AG09309 (cell line): ENCODE measurements at regions not wholly inside any gene's neighbourhood (a gene's known extent, or its start where the extent isn't known, plus 50 kb on each side); places are given as distances from the start of the nearest gene placed in this dataset.

Experiments
- DNase-seq: peaks from one replicate; pipeline ENCODE4 v3.0.0-alpha.2; 2010; ENCODE audit warnings: low read depth
- H3K4me3 ChIP-seq: 2 replicates; pipeline ENCODE4 v1.5.1; 2011; ENCODE audit warnings: mild to moderate bottlenecking, low read depth, low read length, moderate library complexity; ENCODE audit not compliant: control insufficient read depth
- TF ChIP-seq, protein P1 (sequence below): IDR thresholded peaks from 2 replicates; pipeline ENCODE4 v1.5.1; 2011; ENCODE audit warnings: mild to moderate bottlenecking, low read depth, low read length, inconsistent platforms; ENCODE audit not compliant: insufficient read depth, control insufficient read depth; ENCODE audit errors: missing control alignments

DNA sequence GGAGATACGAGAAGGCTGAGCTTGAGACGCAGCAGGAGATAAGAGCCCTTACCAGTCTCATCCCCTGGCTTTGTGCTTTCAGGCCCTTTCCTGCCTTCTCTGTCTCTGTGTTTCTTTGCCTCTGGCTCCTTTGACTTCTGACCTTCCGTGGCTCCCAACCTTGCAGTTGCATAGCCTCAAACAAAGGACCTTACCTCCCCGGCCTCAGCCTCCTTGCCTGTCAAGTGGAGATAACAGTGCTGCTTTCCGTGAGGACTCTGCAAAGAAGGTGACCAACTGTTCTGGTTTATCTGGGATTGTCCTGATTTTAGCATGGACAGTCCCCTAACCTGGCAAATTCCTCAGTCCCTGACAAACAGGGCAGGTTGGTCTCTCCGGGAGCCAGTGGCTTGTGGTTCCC is 287.8 kb upstream of the MVB12B start:
- DNase-seq: no peak
- TF ChIP-seq, protein P1, sequence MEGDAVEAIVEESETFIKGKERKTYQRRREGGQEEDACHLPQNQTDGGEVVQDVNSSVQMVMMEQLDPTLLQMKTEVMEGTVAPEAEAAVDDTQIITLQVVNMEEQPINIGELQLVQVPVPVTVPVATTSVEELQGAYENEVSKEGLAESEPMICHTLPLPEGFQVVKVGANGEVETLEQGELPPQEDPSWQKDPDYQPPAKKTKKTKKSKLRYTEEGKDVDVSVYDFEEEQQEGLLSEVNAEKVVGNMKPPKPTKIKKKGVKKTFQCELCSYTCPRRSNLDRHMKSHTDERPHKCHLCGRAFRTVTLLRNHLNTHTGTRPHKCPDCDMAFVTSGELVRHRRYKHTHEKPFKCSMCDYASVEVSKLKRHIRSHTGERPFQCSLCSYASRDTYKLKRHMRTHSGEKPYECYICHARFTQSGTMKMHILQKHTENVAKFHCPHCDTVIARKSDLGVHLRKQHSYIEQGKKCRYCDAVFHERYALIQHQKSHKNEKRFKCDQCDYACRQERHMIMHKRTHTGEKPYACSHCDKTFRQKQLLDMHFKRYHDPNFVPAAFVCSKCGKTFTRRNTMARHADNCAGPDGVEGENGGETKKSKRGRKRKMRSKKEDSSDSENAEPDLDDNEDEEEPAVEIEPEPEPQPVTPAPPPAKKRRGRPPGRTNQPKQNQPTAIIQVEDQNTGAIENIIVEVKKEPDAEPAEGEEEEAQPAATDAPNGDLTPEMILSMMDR: no peak
- no peak overlapping the region for H3K4me3 ChIP-seq

DNA sequence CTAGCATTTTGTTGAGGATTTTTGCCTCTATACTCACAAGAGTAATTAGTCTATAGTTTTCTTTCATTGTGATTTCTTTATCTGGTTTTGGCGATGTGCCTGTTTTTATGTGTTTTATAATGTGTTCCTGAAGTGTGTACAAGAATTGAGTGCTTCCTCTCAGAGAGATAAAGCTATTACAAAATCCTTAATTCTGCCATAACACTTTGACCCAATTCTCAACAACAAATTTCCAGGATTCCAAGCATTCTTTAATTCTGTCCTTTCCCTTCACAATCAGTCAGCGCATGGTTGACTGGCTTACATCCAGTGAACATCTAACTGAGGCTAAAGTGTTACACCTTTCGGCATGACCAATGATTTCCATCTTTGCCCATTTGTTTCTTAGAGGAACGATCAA is 282.9 kb upstream of the MVB12B start:
- TF ChIP-seq, protein P1: no peak
- DNase-seq: no peak
- no peak overlapping the region for H3K4me3 ChIP-seq

DNA sequence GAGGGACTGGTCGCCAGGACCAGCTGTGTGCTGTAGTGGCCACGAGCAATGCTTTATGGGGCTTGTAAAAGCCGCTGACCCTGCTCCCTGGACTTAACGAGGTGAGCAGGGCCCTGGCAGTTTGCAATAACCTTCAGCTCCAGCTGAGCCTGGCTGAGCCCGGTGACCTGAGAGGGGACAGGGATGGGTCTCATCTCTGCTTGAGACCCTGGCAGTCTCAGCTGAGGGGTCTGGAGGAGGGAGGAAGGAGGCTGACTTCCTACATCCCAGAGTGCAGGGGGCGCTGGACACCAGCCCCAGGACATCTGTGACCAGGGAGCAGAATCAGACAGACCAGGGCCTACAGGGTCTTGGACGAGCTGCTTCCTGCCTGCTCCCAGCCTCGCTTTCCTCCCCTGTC is 277.5 kb upstream of the MVB12B start:
- H3K4me3 ChIP-seq: no peak overlapping the region
- DNase-seq: no peak
- TF ChIP-seq, protein P1: no peak

DNA sequence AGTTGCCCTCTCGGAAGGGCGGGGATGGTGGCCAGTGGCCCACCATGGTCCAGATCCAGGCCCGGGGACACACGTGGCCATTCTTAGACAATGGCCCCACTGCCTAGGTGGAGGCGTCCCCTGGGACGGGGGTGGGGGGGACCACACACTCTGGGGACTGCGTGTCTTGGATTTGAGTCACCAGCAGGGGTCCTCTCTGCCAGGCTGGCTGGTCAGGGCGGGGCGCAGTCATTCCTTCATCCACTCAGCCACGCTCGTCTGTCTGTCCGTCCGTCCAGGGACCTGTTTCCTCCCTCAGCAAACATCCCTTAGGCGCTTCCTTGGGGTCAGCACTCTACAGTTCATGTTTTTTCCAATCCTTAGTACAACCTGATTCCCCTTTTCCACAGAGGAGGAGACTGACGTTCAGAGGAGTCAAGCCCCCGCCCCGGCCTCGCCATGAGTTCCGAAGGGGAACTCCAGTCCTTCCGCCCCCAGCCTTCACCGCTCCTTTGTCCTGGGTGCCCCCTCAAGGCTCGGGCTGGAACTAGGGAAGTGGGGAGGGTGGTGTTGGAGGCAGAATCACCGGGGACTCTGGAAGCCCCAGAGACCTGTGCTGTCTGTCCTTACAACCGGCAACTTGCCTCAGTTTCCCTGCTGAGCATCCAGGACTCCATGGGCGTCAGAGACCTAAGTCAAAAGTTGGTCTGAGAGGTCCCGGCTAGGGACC is 276.6 kb upstream of the MVB12B start:
- no peak overlapping the region for H3K4me3 ChIP-seq
- TF ChIP-seq, protein P1: no peak
- DNase-seq: no peak

DNA sequence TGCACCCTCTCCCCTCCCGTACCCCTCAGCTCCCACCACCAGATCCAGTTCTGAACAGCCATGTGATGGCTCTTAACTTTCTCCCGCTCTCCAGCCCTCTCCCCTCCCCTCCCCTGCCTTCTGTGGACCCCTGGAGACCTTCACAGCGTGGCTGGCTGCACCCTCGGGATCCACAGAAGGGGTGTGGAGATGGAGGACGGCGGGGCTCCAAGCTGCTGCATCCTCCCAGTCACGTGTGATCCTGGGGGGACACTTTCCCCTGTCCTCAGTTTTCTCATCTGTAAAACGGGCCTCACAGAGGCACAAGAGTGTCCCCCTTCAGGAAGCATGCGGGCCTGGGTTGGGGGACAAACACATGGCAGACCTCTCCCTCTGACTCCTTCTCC is 276.0 kb upstream of the MVB12B start:
- no peak for DNase-seq
- TF ChIP-seq, protein P1: no peak
- no peak overlapping the region for H3K4me3 ChIP-seq

DNA sequence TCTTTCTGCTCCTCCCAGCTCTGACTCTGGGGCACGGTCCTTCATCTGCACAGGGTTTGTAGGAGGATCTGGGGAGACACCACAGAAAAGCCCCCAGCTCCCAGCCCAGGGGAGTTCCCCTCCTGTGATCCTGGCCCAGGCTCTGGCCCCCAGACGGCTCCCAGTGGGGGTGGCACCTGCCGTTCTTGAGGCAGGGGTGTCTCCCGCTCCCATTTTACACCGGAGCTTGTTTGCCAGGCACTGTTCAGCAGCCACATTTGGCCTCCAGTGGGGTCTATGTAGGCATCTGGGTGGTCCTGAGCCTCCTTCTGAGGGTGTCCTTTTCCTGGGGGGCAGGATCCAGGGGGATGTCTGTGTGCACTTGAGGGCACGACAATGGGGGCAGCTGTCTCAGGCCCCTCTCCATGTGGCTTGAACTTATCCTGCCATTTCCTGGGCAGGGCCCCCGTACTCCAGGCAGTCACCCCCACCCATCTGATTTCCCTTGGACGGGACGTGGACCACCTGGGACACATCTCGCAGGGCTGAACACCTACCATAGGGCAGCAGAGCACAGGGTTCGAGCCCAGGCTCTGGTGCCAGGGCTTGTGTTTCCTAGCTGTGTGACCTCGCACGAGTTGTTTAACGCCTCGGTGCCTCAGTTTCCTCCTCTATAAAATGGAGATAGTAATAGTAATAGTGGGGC is 275.0 kb upstream of the MVB12B start:
- DNase-seq: no peak
- H3K4me3 ChIP-seq: no peak overlapping the region
- TF ChIP-seq, protein P1: no peak
